ENCODE measurements at regions not wholly inside any gene's neighbourhood (a gene's known extent, or its start where the extent isn't known, plus 50 kb on each side); places are given as distances from the start of the nearest gene placed in this dataset.

- TF ChIP-seq CTCF (IDR thresholded peaks at IDR 0.05; ENCODE audit: control insufficient read depth, extremely low read depth, insufficient read depth), result no peak
- no peak overlapping the region for H3K4me3 ChIP-seq (ENCODE audit: low read depth, low read length)
- peak; percentile 31 for DNase-seq (ENCODE audit: low read depth)
Measured at GRCh38 chr2:7748717-7749415, 831.7 kb downstream of the RNF144A start.

GRCh38 chr2:7749895-7750559, 832.8 kb downstream of the RNF144A start:
- H3K4me3 ChIP-seq (ENCODE audit: low read depth, low read length), result no peak overlapping the region
- TF ChIP-seq CTCF (IDR thresholded peaks at IDR 0.05; ENCODE audit: control insufficient read depth, extremely low read depth, insufficient read depth), result no peak
- DNase-seq (ENCODE audit: low read depth), result no peak

- DNase-seq (ENCODE audit: low read depth), result no peak
- TF ChIP-seq CTCF (IDR thresholded peaks at IDR 0.05; ENCODE audit: control insufficient read depth, extremely low read depth, insufficient read depth), result no peak
Measured at GRCh38 chr2:7752291-7752690, 835.1 kb downstream of the RNF144A start.

GRCh38 chr2:7753777-7754176, 836.6 kb downstream of the RNF144A start:
- no peak for DNase-seq (ENCODE audit: low read depth)
- no peak overlapping the region for H3K4me3 ChIP-seq (ENCODE audit: low read depth, low read length)
- no peak for TF ChIP-seq CTCF (IDR thresholded peaks at IDR 0.05; ENCODE audit: control insufficient read depth, extremely low read depth, insufficient read depth)

More at GRCh38 chr2:7752291-7752690, 835.1 kb downstream of the RNF144A start:
- H3K4me3 ChIP-seq (ENCODE audit: low read depth, low read length), result no peak overlapping the region

- TF ChIP-seq CTCF (IDR thresholded peaks at IDR 0.05; ENCODE audit: control insufficient read depth, extremely low read depth, insufficient read depth), result no peak
- H3K4me3 ChIP-seq (ENCODE audit: low read depth, low read length), result no peak overlapping the region
- DNase-seq (ENCODE audit: low read depth), result no peak
Measured at GRCh38 chr2:7755879-7756278, 838.7 kb downstream of the RNF144A start.

- no peak for TF ChIP-seq CTCF (IDR thresholded peaks at IDR 0.05; ENCODE audit: control insufficient read depth, extremely low read depth, insufficient read depth)
- DNase-seq (ENCODE audit: low read depth), result no peak
- H3K4me3 ChIP-seq (ENCODE audit: low read depth, low read length), result no peak overlapping the region
Measured at GRCh38 chr2:7758073-7758759, 841.0 kb downstream of the RNF144A start.
